MM.1S (cell line): ENCODE measurements at regions not wholly inside any gene's neighbourhood (a gene's known extent, or its start where the extent isn't known, plus 50 kb on each side); places are given as distances from the start of the nearest gene placed in this dataset.

ENCODE experiments used
- CTCF ChIP-seq: fragments of 300-600 bp; sonication (generic); IDR thresholded peaks from 2 replicates; pipeline ENCODE4 v1.5.1; 2016; ENCODE audit warnings: antibody characterized with exemption, low read length, mixed read lengths
- EZH2 ChIP-seq: fragments of 300-600 bp; sonication (generic); optimal IDR thresholded peaks from 2 replicates; pipeline ENCODE3; 2017; ENCODE audit warnings: low read depth, mild to moderate bottlenecking, antibody characterized with exemption, low read length, mixed read lengths
- EZH2phosphoT487 ChIP-seq: fragments of 300-600 bp; sonication (generic); IDR thresholded peaks from 2 replicates; pipeline ENCODE4 v1.6.1; 2018; ENCODE audit warnings: antibody characterized with exemption, low read length

GRCh38 chr11:134561331-134561720 lies 149.3 kb upstream of the B3GAT1 start:
- TF ChIP-seq CTCF (no peak), EZH2 (no peak), EZH2phosphoT487 (no peak)
